ENCODE measurements at regions not wholly inside any gene's neighbourhood (a gene's known extent, or its start where the extent isn't known, plus 50 kb on each side); places are given as distances from the start of the nearest gene placed in this dataset.

GRCh38 chr2:21650569-21650968 lies 526.8 kb downstream of the TDRD15 start:
- DNase-seq = no peak

- DNase-seq = no peak
These were observed 531.4 kb downstream of the TDRD15 start for GRCh38 chr2:21655136-21655535.

- DNase-seq = no peak
These were observed 532.7 kb downstream of the TDRD15 start for GRCh38 chr2:21656330-21657075.

GRCh38 chr2:21657445-21657844 lies 533.7 kb downstream of the TDRD15 start:
- DNase-seq = no peak

GRCh38 chr2:21658269-21658668 lies 534.5 kb downstream of the TDRD15 start:
- DNase-seq = no peak

GRCh38 chr2:21658907-21659477 lies 535.2 kb downstream of the TDRD15 start:
- DNase-seq = no peak

GRCh38 chr2:21664083-21664482 lies 540.3 kb downstream of the TDRD15 start:
- no peak for DNase-seq

- DNase-seq = no peak
These were observed 543.9 kb downstream of the TDRD15 start for GRCh38 chr2:21667638-21668037.

GRCh38 chr2:21668078-21668710 lies 544.4 kb downstream of the TDRD15 start:
- DNase-seq = no peak

- no peak for DNase-seq
These were observed 552.3 kb downstream of the TDRD15 start for GRCh38 chr2:21676041-21676440.

GRCh38 chr2:21676676-21677075 lies 552.9 kb downstream of the TDRD15 start:
- no peak for DNase-seq

- no peak for DNase-seq
These were observed 560.1 kb downstream of the TDRD15 start for GRCh38 chr2:21683838-21684237.

GRCh38 chr2:21687589-21687988 lies 563.8 kb downstream of the TDRD15 start:
- DNase-seq = no peak

- DNase-seq = no peak
These were observed 566.2 kb downstream of the TDRD15 start for GRCh38 chr2:21690005-21690404.

GRCh38 chr2:21693081-21693480 lies 569.3 kb downstream of the TDRD15 start:
- DNase-seq = no peak

- no peak for DNase-seq
These were observed 570.5 kb downstream of the TDRD15 start for GRCh38 chr2:21694079-21694878.

GRCh38 chr2:21696900-21697299 lies 573.1 kb downstream of the TDRD15 start:
- no peak for DNase-seq

GRCh38 chr2:21700644-21701043 lies 576.9 kb downstream of the TDRD15 start:
- DNase-seq = no peak

GRCh38 chr2:21710031-21710430 lies 586.3 kb downstream of the TDRD15 start:
- DNase-seq = no peak

- no peak for DNase-seq
These were observed 586.7 kb downstream of the TDRD15 start for GRCh38 chr2:21710496-21710895.

- no peak for DNase-seq
These were observed 592.1 kb downstream of the TDRD15 start for GRCh38 chr2:21715887-21716286.

- DNase-seq = no peak
These were observed 603.3 kb downstream of the TDRD15 start for GRCh38 chr2:21727101-21727500.

GRCh38 chr2:21728133-21728532 lies 604.4 kb downstream of the TDRD15 start:
- no peak for DNase-seq

- DNase-seq = no peak
These were observed 606.4 kb downstream of the TDRD15 start for GRCh38 chr2:21730141-21730540.
